Occipital lobe (tissue), 1 donor: ENCODE measurements at regions not wholly inside any gene's neighbourhood (a gene's known extent, or its start where the extent isn't known, plus 50 kb on each side); places are given as distances from the start of the nearest gene placed in this dataset.
"Not testable (repeated sequence)": the region's sequence is repeated elsewhere in the genome, so short reads cannot be mapped to it uniquely, and the experiment has no call there.

Experiments
- DNase-seq: peaks from one replicate; lab custom pipeline; 2025; lab: John Stamatoyannopoulos, UW

DNA sequence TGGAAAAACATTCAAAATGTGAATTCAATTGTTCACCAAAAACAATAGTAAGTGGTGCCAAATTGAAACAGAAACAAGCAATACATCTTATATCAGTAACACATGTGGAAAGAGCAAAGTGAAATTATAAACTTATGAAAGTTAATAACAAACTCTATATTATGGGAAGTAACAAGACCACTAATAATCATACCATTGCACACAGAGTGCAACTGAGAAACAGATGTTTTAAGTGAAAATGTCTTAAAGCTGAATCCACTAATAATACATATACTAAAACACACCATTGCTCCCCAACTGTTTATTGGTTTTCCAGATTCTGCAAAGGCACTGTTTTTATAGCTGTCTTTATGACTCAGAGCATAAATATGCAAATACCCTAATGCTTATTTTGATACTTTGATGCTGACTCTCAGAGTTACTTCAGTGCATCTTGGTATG is 292.3 kb downstream of the RFPL4B start:
- DNase-seq, result no peak

DNA sequence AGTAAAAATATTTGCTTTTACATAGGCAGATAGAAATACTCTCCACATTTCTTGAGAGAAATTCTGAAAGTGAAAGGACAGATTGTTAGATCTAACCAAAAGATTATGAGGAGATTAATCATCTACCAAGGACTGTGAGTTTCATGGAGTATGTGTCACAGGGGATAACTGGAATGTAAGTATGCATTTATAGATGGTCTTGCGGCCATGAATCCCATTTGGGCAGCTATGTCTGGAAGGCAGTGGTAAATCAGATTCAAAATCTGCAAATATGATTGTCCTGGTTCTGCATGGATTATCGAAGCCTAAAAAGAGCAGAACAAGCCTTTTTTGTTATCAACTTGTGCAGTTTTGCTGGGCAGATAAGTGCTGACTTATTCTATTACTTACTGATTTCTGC is 293.8 kb downstream of the RFPL4B start:
- no peak for DNase-seq

DNA sequence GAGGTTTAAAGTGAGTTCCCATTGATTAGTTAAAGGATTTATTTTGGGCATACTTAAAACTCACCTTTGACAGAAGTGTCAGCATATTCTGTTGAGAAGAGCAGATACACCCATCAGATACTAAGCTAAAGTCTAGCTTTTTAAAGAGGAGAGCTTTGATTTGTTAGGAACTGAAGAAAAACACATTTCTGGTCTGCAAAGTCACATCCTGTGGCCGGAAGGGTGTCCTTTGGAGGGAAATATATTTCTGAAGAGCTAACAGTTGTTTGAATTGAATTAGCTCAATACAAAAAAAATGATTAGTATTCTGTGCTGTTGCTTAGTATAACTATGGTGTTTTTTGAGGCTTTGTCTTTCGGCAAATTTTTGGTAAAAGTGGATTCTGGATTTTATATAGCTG is 302.7 kb downstream of the RFPL4B start:
- DNase-seq, result no peak

DNA sequence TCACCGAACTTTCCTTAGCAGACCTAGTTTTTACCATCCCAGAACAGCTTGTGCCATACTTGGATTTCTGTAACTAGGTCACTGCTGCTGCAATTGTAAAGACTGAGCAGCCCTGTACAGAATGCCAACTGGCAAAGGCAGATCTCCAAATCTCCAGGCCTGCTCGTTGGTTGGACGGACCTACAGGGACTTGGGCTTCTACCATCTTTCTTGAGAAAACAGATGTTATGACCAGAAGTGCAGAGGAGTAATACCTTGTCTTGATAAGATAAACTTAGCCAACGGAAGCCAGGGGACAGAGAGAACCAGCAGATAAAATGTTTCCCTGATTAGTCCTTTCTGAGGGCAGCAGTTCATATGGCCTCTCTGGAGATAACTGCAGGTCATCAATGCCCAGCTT is 304.1 kb downstream of the RFPL4B start:
- DNase-seq, result peak; percentile 50

DNA sequence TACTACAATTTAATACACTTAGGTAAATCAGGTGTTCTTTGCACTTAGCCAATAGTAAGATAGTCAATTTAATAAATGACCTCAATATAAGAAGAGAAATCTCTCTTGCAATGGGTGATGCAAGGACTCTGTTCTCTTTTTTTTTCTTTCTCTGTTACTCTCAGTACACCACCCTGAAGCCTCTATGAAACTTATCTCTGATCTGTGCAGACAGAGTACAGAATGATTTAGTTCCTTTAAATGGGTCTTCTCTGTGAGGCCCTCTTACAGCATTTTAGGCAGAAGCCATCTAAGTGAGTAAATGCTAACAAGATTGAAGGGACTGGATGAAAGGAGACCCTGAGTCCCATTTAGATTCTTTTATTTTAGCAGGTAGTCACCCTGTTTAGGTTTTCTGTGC is 312.8 kb downstream of the RFPL4B start:
- no peak for DNase-seq

DNA sequence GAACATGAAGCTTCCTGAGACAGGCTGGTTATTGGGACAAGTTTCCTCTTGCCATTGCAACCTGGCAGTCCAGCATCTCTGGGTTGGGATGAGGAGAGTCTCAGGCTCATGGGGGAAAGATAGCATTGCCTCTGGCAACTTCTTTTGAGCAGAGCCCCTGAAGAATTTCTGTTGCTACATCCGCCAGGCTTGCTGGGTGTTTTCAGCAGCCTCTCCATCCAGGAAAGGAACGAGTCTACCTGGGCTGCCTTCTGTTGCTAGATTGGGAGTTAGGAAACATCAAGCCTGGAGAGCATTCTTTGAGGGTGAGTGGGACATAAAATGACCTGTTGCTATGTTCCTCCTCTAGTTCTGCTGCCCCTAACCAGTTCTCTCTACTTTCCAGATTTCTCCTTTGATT is 313.5 kb downstream of the RFPL4B start:
- no peak for DNase-seq

DNA sequence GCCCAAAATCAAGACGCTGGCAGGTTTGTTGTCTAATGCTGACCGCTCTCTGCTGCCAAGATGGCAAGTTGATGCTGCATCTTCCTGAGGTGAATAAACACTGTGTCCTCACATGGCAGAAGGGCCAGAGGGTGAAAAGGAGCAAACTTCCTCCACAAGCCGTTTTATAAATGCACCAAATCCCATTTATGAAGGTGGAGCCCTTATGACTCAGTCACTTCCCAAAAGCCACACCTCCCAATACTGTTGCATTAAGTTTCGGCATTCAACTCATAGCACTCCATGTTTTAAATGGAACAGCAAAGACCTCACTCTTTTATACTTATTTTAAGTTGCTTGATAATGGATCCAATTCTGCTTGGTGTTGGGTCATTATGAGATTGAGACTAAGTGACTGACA is 316.6 kb downstream of the RFPL4B start:
- DNase-seq, result no peak

DNA sequence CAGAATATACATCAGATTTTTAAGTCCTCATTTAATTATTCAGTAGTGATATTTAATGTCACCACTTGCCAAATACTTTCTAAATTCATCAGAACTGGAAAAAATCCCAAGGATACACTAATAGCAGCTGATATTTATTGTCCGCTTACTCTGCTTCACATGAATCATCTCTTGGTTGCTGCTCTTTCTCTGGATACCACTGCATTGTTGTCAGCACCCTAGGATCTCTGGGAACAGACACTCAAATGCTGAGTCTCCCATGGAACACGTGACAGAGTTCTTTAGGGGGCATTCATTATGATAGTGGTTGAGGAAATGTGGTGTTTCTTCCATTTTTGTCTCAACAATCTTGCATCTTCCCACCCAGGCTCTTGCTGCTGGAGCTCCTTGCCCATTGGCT is 318.0 kb downstream of the RFPL4B start:
- DNase-seq, result no peak

DNA sequence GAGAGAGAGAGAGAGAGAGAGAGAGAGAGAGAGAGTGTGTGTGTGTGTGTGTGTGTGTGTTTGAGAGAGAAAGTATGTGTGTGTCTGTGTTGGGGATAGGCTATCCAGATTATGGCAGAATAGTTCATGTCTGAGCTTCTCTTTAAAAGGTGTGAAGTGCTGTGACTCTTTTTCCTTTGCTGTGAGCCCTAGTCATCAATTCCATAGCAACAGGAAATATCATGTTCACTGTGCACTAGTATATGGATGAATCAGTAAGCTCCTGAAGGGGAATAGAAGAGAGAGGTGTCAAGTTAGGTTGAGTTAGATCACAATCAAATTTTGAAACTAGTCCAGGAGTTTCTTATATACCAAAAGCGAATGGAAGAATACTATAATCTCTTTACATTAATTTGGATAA is 318.7 kb downstream of the RFPL4B start:
- no peak for DNase-seq

DNA sequence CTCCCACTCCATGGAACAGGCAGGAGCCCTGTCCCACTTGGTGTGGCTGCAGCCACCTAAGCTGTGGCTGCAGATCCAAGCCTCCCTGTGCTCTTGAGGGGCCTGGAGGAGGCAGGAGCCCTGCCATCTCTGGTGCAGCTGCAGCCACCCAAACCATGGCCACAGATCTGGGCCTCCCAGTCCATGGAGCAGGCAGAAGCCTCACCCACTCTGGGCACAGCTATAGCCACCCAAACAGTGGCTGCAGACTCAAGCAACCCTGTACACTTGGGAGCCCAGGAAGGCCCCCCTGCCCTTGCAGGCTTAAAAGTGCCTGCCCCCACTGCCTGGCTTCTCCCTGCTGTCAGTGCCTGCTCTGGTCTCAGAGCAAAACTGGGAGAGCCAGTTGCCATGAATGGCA is 320.3 kb downstream of the RFPL4B start:
- no peak for DNase-seq

DNA sequence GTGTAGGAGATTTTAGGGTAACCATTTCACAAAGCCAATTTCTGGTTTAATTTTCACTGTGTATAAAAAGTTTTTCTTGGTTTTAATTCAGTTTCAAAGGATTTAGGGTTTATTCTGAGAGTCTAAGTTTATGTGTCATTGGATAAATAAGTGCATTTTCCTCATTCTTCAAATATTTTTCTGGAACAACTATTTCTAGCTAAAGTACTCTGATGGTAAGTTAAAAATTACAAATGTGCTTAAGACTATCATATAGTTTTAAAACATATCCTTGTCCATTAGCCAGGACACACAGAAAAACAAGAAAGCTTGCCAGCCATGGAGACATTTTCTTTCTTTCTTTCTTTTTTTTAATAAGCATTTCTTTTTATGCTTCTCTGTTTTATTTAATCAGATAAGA is 333.0 kb downstream of the RFPL4B start:
- DNase-seq, result no peak

DNA sequence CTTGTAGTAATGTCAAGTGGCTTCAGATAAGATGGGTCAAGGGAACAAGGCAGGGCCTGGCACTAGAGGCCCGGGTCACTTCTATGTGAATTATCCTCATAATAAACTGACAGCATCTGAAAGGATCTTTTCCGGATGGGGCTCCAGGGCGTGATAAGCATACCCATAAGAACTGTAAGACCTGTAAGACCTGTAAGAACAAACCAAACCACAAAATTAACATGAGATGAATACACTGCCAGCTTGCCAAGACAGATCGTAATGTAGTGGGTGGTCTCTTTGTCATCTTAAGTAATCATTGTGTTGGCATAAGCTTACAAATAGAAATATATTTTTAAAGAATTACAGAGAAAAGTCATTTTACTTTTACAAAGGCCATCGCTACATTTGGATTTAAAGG is 334.9 kb downstream of the RFPL4B start:
- no peak for DNase-seq

DNA sequence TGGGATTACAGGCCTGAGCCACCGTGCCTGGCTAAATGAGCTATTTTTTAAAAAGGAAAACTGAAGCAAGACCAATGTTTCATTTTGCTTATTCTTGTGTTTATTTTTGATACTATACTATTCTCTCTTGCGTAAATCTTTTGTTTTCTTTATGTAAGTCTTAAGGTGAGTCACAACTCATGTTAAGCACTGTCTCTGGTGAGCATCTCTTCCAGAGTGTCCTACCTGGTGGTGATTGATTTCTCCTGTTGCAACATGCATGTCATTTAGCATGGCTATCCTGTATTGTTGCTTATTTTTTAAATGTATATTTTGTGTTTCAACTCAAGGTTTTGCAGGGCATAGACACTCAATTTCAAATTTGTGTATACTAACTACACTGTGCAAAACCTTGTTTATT is 336.0 kb downstream of the RFPL4B start:
- DNase-seq, result no peak

DNA sequence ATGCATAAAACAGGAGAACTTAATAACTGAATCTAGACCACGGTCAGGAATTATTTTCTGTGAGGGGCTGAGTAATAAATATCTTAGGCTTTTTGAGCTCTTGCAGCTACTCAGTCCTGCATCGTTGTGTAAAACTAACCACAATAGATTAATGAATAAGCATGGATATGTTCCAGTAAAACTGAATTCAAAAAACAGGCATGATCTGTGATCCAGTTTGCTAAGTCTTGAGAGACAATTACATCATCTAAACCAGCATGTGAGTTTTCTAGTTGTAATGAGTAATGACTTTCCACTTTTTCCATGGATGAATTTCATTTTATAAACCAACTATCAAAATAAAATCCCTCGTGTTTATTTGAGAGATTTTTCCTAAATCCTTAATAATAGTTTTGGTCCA is 336.8 kb downstream of the RFPL4B start:
- no peak for DNase-seq

DNA sequence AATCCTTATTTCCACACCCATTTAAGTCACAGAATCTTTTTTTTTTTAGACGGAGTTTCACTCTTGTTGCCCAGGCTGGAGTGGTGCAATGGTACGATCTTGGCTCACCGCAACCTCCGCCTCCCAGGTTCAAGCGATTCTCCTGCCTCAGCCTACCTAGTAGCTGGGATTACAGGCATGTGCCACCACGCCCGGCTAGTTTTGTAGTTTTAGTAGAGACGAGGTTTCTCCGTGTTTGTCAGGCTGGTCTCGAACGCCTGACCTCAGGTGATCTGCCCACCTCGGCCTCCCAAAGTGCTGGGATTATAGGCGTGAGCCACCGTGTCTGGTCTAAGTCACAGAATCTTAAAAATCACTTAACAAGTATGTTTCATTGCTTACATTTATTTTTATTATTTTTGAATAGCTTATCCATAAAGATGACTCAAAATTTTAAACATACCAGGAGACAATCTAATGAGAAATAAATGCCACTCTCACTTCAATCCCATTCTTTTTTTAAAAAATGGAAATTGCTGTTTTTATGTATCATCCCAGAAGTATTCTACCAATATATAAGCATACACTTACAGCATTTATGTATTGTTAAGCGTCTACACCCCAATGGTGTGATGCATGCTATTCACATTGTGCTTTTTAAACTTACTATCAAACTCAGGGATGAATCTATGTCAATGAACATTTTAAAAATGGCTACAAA is 338.5 kb downstream of the RFPL4B start:
- not testable (repeated sequence) for DNase-seq

DNA sequence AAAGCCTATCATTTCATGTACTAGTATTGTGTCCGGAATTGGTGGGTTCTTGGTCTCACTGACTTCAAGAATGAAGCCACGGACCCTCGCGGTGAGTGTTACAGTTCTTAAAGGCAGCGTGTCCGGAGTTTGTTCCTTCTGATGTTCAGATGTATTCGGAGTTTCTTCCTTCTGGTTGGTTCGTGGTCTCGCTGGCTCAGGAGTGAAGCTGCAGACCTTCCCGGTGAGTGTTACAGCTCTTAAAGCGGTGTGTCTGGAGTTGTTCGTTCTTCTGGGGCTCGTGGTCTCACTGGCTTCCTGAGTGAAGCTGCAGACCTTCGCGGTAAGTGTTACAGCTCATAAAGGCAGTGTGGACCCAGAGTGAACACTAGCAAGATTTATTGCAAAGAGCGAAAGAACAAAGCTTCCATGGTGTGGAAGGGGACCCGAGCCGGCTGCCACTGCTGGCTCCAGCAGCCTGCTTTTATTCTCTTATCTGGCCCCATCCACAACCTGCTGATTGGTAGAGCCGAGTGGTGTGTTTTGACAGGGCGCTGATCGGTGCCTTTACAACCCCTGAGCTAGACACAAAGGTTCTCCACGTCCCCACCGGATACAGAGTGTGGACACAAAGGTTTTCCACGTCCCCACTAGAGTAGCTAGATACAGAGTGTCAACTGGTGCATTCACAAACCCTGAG is 341.5 kb downstream of the RFPL4B start:
- DNase-seq, result not testable (repeated sequence)

DNA sequence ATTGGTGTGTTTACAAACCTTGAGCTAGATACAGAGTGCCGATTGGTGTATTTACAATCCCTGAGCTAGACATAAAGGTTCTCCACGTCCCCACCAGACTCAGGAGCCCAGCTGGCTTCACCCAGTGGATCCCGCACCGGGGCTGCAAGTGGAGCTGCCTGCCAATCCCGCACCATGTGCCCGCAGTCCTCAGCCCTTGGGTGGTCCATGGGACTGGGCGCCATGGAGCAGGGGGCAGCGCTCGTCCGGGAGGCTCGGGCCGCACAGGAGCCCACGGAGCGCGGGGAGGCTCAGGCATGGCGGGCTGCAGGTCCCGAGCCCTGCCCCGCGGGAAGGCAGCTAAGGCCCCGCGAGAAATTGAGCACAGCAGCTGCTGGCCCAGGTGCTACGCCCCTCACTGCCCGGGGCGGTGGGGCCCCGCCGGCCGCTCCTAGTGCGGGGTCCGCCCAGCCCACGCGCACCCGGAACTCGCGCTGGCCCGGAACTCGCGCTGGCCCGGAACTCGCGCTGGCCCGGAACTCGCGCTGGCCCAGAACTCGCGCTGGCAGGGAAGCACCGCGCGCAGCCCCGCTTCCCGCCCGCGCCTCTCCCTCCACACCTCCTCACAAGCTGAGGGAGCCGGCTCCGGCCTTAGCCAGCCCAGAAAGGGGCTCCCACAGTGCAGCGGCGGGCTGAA is 342.2 kb downstream of the RFPL4B start:
- DNase-seq, result not testable (repeated sequence)

DNA sequence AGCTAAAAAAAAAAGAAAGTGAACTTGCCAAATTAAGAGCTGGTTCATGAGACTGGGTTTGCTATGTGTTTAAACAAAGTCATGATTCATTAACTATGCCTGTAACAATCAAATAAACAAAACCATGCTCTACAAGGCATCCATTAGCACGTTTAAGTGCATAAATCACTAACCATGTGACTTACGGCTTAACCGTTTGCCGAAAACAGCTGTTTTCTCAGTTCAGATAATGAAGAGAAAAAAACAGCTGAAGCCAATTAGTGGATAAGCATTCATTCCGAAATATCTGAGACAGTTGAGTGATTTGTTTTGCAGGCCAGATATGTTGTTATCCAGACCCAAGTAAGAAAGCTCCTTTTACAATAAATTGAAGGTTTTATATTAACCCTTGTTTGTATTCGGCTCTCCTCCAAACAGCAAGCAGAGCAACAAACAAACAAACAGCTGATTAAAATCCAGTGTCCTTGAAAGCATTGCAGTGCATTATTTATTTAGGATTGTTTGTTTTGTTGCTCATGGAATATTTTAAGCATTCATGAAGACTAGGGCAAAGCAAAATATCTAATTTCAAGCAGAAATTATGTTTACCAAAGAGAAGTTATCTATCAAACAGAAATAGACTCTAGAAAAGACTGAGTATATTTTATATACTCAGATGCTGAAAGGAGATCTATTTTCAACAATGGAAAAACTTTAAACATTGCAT is 343.5 kb downstream of the RFPL4B start:
- DNase-seq, result no peak

DNA sequence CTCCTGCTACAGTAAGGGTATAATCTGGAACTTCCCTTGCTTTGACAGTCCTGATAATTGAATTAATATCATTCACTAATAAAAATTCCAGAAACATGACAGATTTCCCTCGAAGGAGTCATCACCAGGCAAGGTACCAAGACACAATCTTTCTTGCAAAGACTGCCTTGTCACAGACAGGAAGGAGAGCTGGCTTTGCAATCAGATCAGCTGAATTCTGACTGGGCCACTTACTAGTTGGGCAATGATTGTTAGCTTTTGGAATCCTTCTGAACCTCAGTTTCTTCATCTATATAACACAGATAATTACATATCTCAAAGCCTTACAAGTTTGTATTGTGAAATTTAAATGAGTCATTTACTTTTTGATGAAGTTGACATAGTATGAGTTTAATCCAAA is 344.2 kb downstream of the RFPL4B start:
- no peak for DNase-seq

DNA sequence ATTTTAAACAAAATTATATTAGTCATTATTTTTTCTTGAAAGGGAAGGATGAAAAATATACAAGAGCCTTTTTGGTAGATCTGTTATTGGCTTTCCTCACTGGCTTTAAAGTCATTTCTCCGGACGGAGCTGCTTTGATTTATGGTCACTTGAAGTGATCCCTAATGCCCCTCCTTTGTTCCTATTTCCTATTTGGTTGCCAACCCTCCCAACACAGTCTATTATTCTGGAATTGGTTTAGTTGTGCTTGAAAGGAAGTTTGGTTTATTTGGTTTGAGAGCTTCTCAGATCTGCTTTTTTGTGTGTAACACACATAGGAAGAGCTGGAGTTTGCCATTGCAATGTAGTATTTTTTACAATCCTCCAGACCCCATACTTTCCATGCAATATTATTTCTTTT is 347.9 kb downstream of the RFPL4B start:
- no peak for DNase-seq

DNA sequence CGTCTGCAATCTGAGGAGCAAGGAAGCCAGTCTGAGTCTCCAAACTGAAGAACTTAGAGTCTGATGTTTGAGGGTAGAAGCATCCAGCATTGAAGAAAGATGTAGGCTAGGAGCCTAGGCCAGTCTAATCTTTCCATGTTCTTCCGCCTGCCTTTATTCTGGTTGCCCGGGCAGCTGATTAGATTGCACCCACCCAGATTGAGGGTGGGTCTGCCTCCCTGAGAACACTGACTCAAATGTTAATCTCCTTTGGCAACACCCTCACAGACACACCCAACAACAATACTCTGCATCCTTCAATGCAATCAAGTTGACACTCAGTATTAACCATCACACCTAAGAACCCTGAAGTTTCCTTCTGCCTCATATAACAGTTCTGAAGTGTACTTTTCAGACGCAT is 350.1 kb downstream of the RFPL4B start:
- DNase-seq, result no peak

DNA sequence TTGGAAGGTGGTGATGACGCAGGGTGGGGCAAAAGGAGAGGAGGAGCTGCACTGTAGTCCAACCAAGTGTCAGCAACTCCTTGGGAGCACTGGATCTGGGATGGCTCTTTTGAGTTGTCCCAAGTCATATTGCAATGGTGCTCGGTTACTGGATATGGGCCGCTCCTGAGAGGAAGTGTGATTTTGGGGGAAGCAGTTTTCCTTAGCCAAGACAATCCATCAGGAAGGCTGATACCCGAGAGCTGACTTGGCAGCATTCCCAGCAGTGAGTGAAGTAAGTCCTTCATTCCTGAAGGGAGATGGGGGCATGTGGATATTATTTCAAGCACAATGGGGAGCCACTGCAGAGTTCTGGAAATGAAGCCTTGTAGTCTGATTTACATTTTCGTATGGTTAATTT is 354.1 kb downstream of the RFPL4B start:
- DNase-seq, result no peak
